ENCODE measurements at regions not wholly inside any gene's neighbourhood (a gene's known extent, or its start where the extent isn't known, plus 50 kb on each side); places are given as distances from the start of the nearest gene placed in this dataset.

- POLR2A ChIA-PET: no interaction called here
- no peak overlapping the region; a peak in 1 of 4 replicates for H3K27ac ChIP-seq (ENCODE audit: low read depth in 2 of 2, low read length in 1 of 2)
- peaks cover 28 to 48% of the 10 kb centered on the region in 2 experiments for H3K4me1 ChIP-seq (ENCODE audit: control insufficient read depth in 1 of 2, insufficient read depth in 2 of 2, low read depth in 1 of 2, low read length in 1 of 2)
- 78% methylated on average over 3 of the region's 3 CpGs for WGBS (ENCODE audit: low lambda C conversion rate)
- H3K36me3 ChIP-seq (replicated peaks in 1 of 2; ENCODE audit: control insufficient read depth in 1 of 2, insufficient read depth in 2 of 2, low read length in 1 of 2): no peaks in the 10 kb centered on the region
- H2AFZ ChIP-seq (ENCODE audit: low read depth): no peak overlapping the region
- H3F3A ChIP-seq (replicated peaks; ENCODE audit: insufficient read depth): peaks cover 37% of the 10 kb centered on the region
- DNase-seq: no peak
- H3K4me2 ChIP-seq: no peak overlapping the region
- H3K79me2 ChIP-seq (ENCODE audit: insufficient read depth): no peaks in the 10 kb centered on the region
- no peaks in the 10 kb centered on the region for H3K9me3 ChIP-seq
- no peaks in the 10 kb centered on the region for H3K9me2 ChIP-seq
- H4K20me1 ChIP-seq (ENCODE audit: insufficient read depth): no peaks in the 10 kb centered on the region
- TF ChIP-seq FOXJ3 (CRISPR knock-in tag; IDR thresholded peaks at IDR 0.05) (no peak), TAF1 (IDR thresholded peaks at IDR 0.05; ENCODE audit: borderline replicate concordance, low read depth, low read length) (no peak), RAD21 (IDR thresholded peaks at IDR 0.05; ENCODE audit: low read length) (no peak), RXRA (IDR thresholded peaks at IDR 0.05; ENCODE audit: borderline replicate concordance, low read depth) (no peak), MXI1 (IDR thresholded peaks at IDR 0.05; ENCODE audit: low read depth, low read length) (no peak), TCF12 (IDR thresholded peaks at IDR 0.05) (no peak), ZBTB33 (IDR thresholded peaks at IDR 0.05; ENCODE audit: borderline replicate concordance, low read depth) (no peak), YY1 (IDR thresholded peaks at IDR 0.05; ENCODE audit: low read depth) (no peak), FOXM1 (IDR thresholded peaks at IDR 0.05; ENCODE audit: low read depth) (no peak)
- TF ChIP-seq, protein P1, sequence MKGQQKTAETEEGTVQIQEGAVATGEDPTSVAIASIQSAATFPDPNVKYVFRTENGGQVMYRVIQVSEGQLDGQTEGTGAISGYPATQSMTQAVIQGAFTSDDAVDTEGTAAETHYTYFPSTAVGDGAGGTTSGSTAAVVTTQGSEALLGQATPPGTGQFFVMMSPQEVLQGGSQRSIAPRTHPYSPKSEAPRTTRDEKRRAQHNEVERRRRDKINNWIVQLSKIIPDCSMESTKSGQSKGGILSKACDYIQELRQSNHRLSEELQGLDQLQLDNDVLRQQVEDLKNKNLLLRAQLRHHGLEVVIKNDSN (IDR thresholded peaks at IDR 0.05; ENCODE audit: borderline replicate concordance, low read depth): no peak
- CTCF ChIA-PET: no interaction called here
- no peaks in the 10 kb centered on the region for H3K27me3 ChIP-seq (ENCODE audit: insufficient read depth)
- no peak overlapping the region for H3K9ac ChIP-seq
- H3K4me3 ChIP-seq (ENCODE audit: low read depth in 2 of 2, low read length in 1 of 2): no peak overlapping the region
These were observed 83.0 kb upstream of the TNC start for GRCh38 chr9:115200711-115201505.

GRCh38 chr9:115202181-115202580 is 84.2 kb upstream of the TNC start:
- no peaks in the 10 kb centered on the region for H3K79me2 ChIP-seq (ENCODE audit: insufficient read depth)
- H3K4me3 ChIP-seq (ENCODE audit: low read depth in 2 of 2, low read length in 1 of 2): no peak overlapping the region
- WGBS (ENCODE audit: low lambda C conversion rate): 76% methylated on average over 1 of the region's 1 CpG
- peaks cover 38% of the 10 kb centered on the region for H3F3A ChIP-seq (replicated peaks; ENCODE audit: insufficient read depth)
- H3K9me3 ChIP-seq: no peaks in the 10 kb centered on the region
- H3K27ac ChIP-seq (ENCODE audit: low read depth in 2 of 2, low read length in 1 of 2): peak overlapping the region; percentile 89 to 96
- 0 out of 2 replicates have a peak overlapping the region, but pooled peaks have one; percentile 6 for H3K4me2 ChIP-seq
- POLR2A ChIA-PET: no interaction called here
- no peaks in the 10 kb centered on the region for H3K9me2 ChIP-seq
- peaks cover 30 to 49% of the 10 kb centered on the region in 2 experiments for H3K4me1 ChIP-seq (ENCODE audit: control insufficient read depth in 1 of 2, insufficient read depth in 2 of 2, low read depth in 1 of 2, low read length in 1 of 2)
- TF ChIP-seq SIN3A (IDR thresholded peaks at IDR 0.05; ENCODE audit: borderline replicate concordance, low read depth, low read length) (no peak), MAX (IDR thresholded peaks at IDR 0.05; ENCODE audit: low read depth) (no peak), POLR2AphosphoS5 (IDR thresholded peaks at IDR 0.05; ENCODE audit: low read depth, low read length) (no peak), JUND (IDR thresholded peaks at IDR 0.05) (no peak)
- TF ChIP-seq, protein P2, sequence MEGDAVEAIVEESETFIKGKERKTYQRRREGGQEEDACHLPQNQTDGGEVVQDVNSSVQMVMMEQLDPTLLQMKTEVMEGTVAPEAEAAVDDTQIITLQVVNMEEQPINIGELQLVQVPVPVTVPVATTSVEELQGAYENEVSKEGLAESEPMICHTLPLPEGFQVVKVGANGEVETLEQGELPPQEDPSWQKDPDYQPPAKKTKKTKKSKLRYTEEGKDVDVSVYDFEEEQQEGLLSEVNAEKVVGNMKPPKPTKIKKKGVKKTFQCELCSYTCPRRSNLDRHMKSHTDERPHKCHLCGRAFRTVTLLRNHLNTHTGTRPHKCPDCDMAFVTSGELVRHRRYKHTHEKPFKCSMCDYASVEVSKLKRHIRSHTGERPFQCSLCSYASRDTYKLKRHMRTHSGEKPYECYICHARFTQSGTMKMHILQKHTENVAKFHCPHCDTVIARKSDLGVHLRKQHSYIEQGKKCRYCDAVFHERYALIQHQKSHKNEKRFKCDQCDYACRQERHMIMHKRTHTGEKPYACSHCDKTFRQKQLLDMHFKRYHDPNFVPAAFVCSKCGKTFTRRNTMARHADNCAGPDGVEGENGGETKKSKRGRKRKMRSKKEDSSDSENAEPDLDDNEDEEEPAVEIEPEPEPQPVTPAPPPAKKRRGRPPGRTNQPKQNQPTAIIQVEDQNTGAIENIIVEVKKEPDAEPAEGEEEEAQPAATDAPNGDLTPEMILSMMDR (IDR thresholded peaks at IDR 0.05): no peak
- CTCF ChIA-PET: interaction anchor here (0.8 kb wide), 1 partner anchor 8 kb away, joined by 4 read pairs; no protein-coding TSS in a partner anchor
- H3K9ac ChIP-seq: no peak overlapping the region
- no peaks in the 10 kb centered on the region for H4K20me1 ChIP-seq (ENCODE audit: insufficient read depth)
- H3K27me3 ChIP-seq (ENCODE audit: insufficient read depth): no peaks in the 10 kb centered on the region
- no peak overlapping the region for H2AFZ ChIP-seq (ENCODE audit: low read depth)
- no peak for DNase-seq
- no peaks in the 10 kb centered on the region for H3K36me3 ChIP-seq (replicated peaks in 1 of 2; ENCODE audit: control insufficient read depth in 1 of 2, insufficient read depth in 2 of 2, low read length in 1 of 2)

All from SK-N-SH (cell line).